SK-MEL-5 (cell line): ENCODE measurements at regions not wholly inside any gene's neighbourhood (a gene's known extent, or its start where the extent isn't known, plus 50 kb on each side); places are given as distances from the start of the nearest gene placed in this dataset.

Source experiments
- DNase-seq: peaks from one replicate; pipeline ENCODE4 v3.0.0-alpha.2; 2016; ENCODE audit warnings: low read depth, low spot score
- in situ Hi-C: cut with HindIII; loops from 2 replicates; pipeline ENCODE4 v1.10.0; 2016; ENCODE audit warnings: low sequenced_read_pairs, high pct_unique_total_duplicates, low pct_unique_long_range_greater_than_20kb

DNA sequence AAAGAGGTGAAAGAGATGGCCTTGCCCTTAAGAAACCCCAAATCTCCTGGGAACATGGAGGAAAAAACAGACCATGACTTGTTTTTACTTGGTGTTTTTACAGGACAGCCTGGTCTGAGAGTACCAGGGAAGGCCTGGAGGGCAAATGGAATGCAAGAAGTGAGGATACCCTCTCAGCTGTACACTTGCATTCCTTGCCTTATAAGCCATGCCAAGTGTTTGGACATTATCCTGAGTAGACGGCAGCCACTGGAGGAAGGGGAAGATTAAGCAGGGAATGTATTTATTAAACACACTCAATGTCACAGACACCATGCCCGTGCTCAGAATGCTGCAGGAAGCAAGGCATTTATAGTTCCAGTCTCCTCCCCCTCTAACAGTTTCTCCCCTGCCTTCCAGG lies 581.4 kb downstream of the CDK5RAP2 start:
- in situ Hi-C loops = no loop called here
- DNase-seq = no peak

DNA sequence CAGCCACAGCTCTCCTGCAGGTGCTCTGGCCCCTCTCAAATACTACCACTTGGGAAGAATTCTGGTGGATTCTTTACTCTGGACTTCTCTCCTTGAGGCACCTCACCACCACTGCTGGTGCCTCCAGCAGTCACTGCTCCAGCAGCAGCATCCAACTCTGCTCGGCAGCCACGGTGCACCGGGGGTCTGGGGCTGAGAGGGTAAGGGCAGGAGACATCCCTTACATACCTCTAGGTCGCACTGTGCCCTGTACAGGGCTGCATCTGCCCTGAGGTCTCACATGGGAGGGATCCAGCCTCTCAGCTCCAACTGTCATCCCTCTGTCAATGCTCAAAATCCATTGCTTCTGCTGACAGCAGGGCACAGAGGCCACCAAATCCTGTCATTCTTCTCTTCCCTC lies 588.2 kb downstream of the CDK5RAP2 start:
- in situ Hi-C loops = no loop called here

DNA sequence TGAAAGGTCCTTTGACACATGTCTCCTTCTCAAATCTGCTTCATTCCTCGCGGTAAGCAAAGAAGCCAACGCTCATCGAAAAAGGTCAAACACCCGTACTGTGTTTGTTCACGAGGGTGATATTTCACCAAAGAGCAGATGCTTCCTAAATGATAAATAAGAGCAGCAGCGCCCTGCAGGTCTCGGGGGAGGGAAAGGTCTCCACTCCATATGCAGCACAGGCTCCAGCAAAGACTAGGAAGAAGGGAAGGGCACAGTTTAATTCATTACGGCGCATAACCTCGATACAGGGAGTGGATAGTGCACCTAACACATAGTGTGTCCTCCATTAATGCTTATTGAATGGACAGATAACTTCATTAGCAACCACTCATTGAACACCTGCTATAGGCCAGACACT lies 593.3 kb downstream of the CDK5RAP2 start:
- in situ Hi-C loops = no loop called here
- no peak for DNase-seq

More for the DNA sequence above, 588.2 kb downstream of the CDK5RAP2 start:
- no peak for DNase-seq

DNA sequence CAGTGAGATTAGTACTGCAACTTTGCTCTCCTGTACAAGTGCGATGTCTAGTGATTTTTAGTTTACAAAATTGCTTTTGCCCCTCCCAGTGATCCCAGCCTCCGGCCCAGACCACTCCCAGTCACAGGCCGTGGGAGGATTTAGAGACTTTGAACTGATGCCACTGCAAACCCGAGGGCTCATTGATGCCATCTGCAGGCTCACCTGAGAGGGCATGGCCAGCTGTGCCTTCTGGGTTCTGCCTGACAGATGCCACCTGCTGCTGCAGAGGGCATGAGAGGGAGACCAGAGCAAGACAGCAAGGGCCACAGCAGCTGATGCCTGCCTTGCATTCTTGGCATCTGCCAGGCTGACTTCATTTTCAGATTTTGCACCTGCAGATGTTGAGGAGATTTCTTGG lies 593.8 kb downstream of the CDK5RAP2 start:
- in situ Hi-C loops = no loop called here
- no peak for DNase-seq

DNA sequence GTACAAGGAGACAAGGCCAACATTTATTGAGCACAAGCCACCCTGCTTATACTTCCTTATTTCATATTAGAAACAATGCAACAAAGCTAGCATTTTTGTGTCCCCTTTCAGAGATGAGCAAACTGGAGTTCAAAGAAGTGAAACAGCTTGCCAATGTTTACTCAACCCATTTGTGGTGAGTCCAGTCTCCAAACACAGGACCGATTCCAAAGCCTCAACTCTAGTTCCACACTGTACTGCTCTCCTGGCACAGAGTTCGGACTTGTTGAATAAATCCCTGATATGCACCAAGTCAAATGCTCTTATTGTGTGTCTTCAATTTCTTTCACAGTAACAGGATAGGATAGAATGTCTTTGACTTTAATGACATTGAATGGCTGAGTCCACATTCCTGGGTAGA lies 604.8 kb upstream of the BRINP1 start:
- in situ Hi-C loops = no loop called here
- DNase-seq = no peak

DNA sequence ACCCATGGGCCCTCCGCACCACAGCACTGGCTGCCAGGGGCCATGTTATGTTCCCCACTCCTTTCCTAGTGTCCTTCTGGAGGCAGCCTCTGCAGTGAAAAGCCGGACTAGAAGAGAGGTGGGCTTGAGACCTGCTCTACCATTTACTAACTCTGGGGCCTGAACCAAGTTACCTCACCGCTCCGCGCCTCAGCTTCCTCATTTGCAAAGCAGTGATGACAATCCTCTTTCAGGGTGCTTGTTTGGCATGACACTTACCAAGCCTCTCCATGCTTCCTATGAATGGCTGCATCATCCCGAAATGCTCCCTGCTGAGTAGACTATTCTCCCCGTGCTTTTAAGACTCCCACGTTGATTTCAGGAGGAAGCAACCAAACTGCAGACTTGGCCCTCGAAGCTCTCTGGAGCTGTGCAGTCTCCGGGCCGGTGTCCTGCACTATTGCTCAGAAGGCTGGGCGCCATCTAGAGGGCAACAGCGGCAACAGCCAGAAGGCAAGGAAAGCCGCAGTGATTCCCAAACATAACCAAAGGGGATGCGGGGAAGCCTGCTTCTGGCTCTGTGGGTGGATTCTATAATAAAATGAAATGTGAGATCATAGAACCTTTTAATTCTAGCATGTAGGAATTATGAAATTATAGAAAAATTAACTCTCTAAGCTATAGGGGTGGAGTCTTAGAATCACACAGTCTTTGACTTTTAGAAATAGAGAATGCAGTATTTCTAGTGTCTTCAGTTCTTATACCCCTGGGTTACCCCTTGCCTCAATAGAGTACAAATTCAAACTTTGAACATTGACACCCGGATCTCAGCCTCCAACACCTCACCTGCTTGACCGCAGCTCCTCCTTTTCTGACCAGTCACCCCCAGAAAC lies 599.8 kb upstream of the BRINP1 start:
- in situ Hi-C loops = no loop called here
- DNase-seq = peak; percentile 76

DNA sequence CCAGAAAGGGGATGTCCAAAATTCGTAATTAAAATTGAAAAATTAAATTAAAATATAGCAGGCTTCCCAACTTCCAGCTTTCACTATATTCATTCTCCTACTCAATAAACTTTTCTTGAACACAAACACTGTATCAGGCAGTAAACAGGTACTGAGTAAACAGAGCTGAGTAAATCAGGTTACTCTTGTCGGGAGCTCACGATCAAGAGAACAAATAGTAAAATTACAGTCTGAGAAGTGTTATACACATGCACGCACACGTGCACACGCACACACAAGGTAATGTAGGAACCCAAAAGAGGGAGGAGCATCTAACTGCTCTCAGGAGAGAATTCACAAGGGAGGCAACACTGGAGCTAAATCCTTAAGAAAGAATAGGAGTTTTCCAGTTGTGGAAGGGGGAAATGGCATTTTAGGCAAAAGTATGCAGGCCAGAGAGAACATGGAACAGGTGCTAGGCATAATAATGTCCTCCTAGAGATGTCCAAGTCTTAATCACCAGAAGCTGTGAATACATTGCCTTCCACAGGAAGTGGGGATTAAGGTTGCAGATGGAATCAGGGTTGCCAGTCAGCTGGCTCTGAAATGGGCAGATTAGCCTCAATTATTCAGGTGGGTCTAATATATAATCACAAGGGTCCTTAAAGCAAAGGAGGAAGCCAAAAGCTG lies 598.8 kb upstream of the BRINP1 start:
- in situ Hi-C loops = no loop called here
- no peak for DNase-seq

DNA sequence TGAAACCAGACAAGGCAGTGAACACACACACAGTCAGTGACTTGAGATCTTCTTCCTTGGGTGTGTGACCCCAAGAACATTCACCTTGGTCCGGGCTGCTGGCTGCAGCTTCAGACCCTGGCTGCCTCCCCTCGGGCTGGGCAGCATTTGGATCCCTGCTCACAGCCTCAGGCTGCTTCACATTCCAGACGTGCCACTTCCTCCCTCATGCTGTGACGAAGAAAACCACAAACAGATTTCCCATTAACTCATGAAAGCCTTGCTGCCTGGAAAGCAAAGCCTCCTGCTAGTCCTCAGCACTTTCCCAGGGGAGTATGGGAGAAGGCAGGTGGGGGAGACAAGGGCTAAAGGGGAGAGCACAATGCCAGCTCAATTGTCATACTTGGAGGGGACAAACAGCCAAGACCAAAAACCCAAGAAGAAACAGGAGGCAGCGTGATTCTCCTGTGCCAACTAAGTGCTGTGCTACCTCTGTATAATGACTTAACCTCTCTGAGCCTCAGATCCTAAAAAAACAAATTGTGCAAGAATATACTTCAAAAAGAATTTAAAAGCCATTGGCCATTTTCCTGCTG lies 594.6 kb upstream of the BRINP1 start:
- peak; percentile 83 for DNase-seq
- in situ Hi-C loops = no loop called here

DNA sequence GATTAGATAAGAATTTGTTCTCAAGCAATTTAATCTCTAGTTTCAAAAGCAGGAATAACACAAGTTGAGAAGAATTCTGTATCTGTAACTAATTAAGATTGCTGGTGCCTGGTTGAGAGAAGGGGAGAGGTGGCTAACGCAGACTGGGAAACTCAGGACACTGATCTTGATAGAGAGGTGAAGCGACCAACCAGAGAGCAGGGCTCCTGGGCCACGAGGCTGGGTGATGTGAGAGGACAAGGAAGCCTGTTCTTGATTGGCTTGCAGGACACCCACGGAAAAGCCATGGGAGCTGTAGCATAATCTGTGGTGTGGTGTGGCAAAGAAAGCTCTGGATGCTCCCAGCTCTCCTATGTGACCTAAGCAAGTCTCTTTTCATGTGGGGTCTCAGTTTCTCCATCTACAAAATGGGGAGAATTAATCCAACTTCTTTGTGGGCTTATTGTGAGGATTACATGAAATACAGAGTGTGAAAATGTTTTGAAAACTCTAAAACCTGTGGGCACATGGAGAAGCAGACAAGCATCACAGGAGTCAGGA lies 594.1 kb upstream of the BRINP1 start:
- DNase-seq = peak; percentile 59
- in situ Hi-C loops = no loop called here

DNA sequence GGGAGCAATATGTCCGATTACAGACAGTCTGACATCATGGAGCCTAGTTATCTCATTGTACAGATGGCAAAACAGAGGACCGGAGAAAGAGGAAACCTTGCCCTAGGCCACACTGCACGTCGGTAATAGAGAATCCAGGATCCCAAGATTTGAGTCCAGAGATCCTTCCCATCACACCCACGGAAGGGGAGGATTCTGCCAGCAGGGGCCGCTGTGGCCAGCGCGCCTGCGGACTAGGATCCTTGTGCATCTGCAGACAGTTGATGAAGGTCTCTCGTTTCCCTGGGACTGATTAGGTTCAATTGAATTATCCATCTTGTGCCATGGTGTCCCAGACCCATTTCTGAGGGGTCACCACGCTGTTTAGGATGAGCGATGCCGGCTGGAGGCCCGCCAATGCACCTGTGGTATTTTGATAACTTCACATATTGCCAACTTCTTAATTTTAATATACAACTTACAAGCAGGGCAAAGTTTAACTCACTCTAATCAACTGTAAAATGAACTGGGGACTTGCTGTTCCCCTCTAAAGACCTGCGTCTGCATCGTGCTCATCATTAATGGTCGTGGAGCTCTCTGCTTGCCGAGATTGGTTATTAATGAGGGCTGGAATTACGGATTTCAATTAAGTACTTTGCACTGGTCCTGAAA lies 592.7 kb upstream of the BRINP1 start:
- in situ Hi-C loops = no loop called here
- DNase-seq = peak; percentile 71

DNA sequence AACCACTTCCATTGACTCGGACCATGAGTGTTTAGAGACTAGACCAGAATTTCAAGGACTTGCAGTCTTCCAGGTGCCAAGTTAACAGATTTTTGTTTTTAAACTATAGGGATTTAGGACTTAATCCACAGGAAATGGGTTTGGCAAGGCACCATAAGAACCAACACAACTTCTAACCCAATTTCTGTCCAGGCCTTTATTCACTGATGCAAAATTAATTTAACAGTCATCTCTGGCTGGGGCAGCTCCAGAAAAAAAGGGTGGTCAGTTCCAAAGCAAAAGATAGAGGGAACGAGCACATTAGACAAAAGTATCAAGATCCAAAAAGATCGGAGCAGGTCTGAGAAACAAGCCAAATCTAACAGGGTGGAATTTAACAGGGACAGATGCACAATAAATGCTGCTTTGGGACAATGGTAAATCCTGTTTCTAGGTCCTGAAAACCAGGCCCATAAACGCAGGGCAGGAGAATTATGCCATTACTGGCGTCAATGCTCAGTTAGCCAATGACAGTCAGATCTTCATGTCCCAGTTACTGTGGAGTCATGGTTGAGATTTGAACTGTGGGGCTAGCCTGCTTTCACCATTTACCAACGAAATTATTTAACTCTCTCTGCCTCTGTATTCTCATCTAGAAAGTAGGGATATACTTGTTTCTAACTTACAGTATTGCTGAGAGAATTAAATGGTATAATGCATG lies 590.8 kb upstream of the BRINP1 start:
- in situ Hi-C loops = no loop called here
- DNase-seq = no peak

DNA sequence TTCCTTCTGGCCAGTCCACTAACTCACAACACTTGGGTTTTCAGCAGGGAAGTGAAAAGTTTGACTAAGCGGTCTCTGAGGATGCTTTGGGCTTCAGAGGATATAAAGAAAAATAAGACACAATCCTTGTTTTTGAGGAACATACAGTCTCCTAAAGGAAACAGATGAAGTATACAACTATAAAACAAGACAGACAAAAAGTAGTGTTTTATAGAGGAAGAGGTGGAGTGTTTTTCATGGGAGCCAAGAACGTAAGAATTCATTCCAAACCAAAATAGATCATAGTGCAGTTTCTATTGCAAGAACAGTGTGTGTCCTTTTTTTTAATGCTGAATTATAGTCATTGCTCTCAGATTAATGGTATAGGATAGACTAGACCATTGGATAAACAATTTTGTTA lies 586.9 kb upstream of the BRINP1 start:
- in situ Hi-C loops = no loop called here
- no peak for DNase-seq

DNA sequence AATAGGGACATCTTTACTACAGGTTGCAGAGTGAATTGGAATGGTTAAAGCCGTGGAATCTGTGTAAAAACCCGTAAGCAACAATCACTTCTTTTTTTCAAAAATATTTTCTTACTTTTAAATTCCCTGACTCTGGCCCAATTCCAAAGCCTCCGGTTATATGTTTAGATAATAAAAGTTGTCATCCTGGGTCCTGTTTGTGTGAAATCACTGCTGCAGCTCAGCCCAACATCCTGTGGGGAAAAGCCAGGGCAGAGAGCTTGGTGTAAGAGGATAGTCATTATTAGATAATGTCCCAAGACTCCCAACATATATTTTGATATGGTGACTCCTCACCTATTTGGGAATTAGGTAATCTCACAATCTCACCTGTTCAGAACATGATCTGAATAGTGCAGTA lies 586.0 kb upstream of the BRINP1 start:
- DNase-seq = no peak

DNA sequence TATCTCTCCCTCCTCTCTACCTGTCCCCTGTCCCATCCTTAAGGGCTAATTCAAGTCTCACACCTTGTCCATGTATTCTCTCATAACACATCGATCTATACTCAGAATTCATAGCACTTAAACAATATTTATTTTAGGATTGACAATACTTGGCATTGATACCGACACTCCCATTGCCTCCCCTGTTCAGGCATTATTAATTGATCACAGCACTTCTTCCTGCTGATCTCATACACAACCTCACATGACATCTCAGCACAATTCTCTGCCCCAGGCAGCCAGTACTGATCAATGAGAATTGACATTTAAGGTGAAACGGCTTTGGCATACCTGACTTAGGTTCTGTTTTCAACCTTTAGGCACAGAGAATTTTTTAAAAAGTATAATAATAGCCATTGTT lies 582.4 kb upstream of the BRINP1 start:
- in situ Hi-C loops = no loop called here
- no peak for DNase-seq

More for the DNA sequence above, 586.0 kb upstream of the BRINP1 start:
- in situ Hi-C loops = no loop called here

DNA sequence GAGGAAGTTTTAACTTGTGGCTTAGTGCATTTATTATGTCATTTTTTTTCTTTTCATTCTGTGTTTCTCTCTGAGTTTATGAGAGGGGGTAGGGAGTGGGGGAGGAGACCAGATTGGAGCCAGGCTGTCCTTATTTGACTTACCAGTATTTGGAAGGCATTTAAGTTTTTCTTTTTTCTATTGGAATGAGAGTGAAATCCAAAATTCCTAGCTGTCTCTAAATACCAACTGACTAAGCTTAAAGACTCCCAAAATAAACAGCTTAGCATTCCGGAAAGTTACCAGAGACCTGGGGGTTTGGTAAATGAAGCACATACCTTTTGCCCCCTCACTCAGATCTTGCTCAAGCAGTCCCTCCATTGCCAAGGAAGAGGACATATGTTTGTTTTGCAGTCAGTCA lies 581.9 kb upstream of the BRINP1 start:
- DNase-seq = no peak
- in situ Hi-C loops = no loop called here

DNA sequence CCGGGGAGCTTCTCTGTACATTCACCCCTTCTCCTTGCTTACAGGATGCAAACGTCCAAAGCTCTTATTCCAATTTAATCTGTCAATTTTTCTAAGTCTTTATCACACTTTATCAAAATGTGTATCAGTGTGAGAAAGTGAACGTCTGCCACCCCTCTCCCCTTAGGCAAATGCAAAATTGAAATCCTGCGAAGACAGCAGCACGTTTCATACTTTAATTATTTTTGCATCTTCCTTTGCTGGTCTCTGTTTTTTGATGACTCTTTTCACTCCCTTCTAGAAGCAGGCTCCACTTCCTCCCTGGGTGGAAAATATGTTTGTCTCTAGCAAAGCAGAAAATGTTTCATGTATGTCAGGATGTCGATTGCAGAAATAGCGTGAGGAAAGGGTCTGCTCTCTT lies 576.5 kb upstream of the BRINP1 start:
- in situ Hi-C loops = no loop called here
- DNase-seq = no peak

DNA sequence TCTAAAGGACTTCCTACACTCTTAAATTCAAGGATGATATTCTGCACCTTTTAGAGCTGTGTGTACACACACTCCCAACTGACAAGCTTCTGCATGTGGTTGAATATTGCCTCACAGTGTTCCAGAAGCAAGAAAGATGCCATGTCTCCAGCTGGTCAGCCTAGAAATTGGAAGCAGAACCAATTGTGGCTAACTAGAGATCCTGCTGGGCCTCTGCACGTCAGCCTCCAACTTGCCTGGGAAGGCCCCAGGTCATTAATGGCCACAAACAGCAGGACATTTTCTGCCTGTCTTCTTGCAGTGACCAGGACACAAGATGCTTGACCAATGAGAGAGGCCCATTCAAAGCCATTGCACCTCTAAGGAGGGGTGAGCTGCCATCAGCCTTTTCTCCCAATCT lies 571.9 kb upstream of the BRINP1 start:
- in situ Hi-C loops = no loop called here
- no peak for DNase-seq

DNA sequence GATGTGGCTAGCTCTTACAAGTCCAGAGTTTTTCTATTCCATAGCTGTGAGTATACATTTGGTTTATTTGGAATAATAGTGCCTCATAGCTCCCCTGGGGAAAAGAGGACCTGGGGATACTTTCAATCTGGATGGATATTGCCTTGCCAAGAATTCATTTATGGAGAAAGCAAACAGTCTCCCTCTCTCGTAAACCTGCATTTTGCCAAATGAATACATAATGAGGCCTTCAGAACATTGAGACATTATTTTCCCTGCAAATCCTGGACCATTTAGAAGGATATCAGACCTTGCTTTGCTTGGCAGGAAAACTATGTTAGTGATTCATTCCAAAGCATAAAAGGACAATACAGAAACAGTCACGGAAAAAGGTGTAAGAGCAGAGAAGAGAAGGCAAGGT lies 569.6 kb upstream of the BRINP1 start:
- no peak for DNase-seq
- in situ Hi-C loops = no loop called here
